ENCODE measurements at regions not wholly inside any gene's neighbourhood (a gene's known extent, or its start where the extent isn't known, plus 50 kb on each side); places are given as distances from the start of the nearest gene placed in this dataset.
A peak's percentile ranks its signal among the peaks of the same experiment; 100 is the strongest.

DNA sequence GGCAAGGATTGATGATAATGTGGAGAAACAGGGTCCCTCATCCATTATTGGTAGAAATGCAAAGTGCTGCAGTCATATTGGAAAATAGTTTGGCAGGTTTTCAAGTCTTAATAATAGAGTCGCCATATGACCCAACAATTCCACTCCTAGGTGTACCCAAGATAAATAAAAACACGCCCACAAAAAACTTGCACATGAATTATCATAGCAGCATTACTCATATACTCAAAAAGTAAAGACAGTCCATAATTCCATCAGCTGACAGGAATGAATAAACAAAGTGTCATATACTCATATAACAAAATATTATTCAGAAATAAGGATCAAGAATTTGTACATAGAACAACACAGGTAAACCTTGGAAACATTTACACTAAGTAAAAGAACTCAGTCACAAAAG lies 242.9 kb upstream of the FTMT start:
- intact Hi-C loops (cut with DNase I; ENCODE audit: low total_unique reads) (no loop called here), in situ Hi-C loops (cut with MboI; ENCODE audit: low pct_ligation_motif_present in 1 of 4, low pct_unique_long_range_greater_than_20kb in 1 of 4, low sequenced_read_pairs in 3 of 4) (loop anchor here in 1 of 4 donors (25.0 kb wide), 1 partner anchor 328 kb away; no protein-coding TSS in a partner anchor)
- no peak for TF ChIP-seq POLR2AphosphoS5 (IDR thresholded peaks at IDR 0.05)
- TF ChIP-seq EP300 (IDR thresholded peaks at IDR 0.05; ENCODE audit: low read depth), result no peak
- TF ChIP-seq, protein P1, sequence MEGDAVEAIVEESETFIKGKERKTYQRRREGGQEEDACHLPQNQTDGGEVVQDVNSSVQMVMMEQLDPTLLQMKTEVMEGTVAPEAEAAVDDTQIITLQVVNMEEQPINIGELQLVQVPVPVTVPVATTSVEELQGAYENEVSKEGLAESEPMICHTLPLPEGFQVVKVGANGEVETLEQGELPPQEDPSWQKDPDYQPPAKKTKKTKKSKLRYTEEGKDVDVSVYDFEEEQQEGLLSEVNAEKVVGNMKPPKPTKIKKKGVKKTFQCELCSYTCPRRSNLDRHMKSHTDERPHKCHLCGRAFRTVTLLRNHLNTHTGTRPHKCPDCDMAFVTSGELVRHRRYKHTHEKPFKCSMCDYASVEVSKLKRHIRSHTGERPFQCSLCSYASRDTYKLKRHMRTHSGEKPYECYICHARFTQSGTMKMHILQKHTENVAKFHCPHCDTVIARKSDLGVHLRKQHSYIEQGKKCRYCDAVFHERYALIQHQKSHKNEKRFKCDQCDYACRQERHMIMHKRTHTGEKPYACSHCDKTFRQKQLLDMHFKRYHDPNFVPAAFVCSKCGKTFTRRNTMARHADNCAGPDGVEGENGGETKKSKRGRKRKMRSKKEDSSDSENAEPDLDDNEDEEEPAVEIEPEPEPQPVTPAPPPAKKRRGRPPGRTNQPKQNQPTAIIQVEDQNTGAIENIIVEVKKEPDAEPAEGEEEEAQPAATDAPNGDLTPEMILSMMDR (IDR thresholded peaks at IDR 0.05), result no peak
- no peak for TF ChIP-seq POLR2A (IDR thresholded peaks at IDR 0.05)
- 73% methylated on average over 2 of the region's 2 CpGs for WGBS, 2 donors (ENCODE audit: low coverage in 1 of 2)
- no peaks in the 10 kb centered on the region for H3K27me3 ChIP-seq
- no peaks in the 10 kb centered on the region for H3K4me1 ChIP-seq
- H3K36me3 ChIP-seq, result no peaks in the 10 kb centered on the region
- H3K9me3 ChIP-seq, result no peaks in the 10 kb centered on the region
- H3K27ac ChIP-seq, result no peak overlapping the region
- DNase-seq, result no peak
- no peak overlapping the region for H3K4me3 ChIP-seq

DNA sequence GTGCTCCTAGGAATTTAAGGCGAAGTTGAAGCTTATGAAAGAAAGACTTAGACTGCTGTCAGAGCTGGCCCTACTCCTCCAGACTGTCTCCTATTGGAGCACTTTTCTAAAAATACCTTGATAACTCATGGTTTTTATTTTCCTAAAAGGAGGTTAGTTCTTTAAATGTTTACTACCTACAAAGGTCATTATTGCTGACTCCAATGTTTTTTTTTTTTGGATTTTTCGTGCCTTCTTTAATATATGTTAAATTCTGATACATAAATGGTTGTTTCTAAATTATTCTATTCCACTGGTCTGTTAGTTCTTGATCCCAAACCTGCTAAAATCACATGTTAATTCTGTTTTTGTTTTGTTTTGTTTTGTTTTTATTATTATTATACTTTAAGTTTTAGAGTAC lies 227.6 kb upstream of the FTMT start:
- Histone ChIP-seq H3K36me3 (no peaks in the 10 kb centered on the region), H3K27me3 (no peaks in the 10 kb centered on the region), H3K9me3 (no peaks in the 10 kb centered on the region), H3K27ac (no peak overlapping the region), H3K4me3 (no peak overlapping the region), H3K4me1 (no peaks in the 10 kb centered on the region)
- WGBS, 2 donors (ENCODE audit: low coverage in 1 of 2), result 72 to 79% methylated on average over 2 of the region's 2 CpGs
- in situ Hi-C loops (cut with MboI; ENCODE audit: low pct_ligation_motif_present in 1 of 4, low pct_unique_long_range_greater_than_20kb in 1 of 4, low sequenced_read_pairs in 3 of 4), result loop anchor here in 1 of 4 donors (25.0 kb wide), 1 partner anchor 313 kb away; no protein-coding TSS in a partner anchor
- intact Hi-C loops (cut with DNase I; ENCODE audit: low total_unique reads), result no loop called here
- TF ChIP-seq, protein P1 (IDR thresholded peaks at IDR 0.05), result no peak
- no peak for TF ChIP-seq POLR2A (IDR thresholded peaks at IDR 0.05)
- no peak for TF ChIP-seq POLR2AphosphoS5 (IDR thresholded peaks at IDR 0.05)
- no peak for TF ChIP-seq EP300 (IDR thresholded peaks at IDR 0.05; ENCODE audit: low read depth)
- DNase-seq, result no peak

DNA sequence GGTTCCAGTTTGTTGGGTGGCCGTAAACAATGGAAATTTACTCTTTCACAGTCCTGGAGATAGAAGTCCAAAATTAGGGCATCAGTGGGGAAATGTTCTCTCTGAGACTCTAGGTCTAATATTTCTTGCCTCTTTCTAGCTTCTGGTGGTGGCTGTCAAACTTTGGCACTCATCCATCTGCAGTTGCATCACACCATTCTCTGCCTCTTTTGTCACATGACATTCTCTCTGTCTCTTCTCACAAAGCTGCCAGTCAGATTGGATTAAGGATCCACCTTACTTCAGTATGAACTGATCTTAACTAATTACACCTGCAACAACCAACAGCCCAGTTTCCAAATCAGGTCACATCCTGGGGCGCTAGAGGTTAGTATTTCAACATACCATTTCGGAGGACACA lies 222.9 kb upstream of the FTMT start:
- DNase-seq, result no peak
- H3K27ac ChIP-seq, result no peak overlapping the region
- in situ Hi-C loops (cut with MboI; ENCODE audit: low pct_ligation_motif_present in 1 of 4, low pct_unique_long_range_greater_than_20kb in 1 of 4, low sequenced_read_pairs in 3 of 4), result no loop called here
- WGBS, 2 donors (ENCODE audit: low coverage in 1 of 2), result 59 to 92% methylated on average over 1 to 3 of the region's 3 CpGs
- no peaks in the 10 kb centered on the region for H3K4me1 ChIP-seq
- no peaks in the 10 kb centered on the region for H3K27me3 ChIP-seq
- no peaks in the 10 kb centered on the region for H3K36me3 ChIP-seq
- intact Hi-C loops (cut with DNase I; ENCODE audit: low total_unique reads), result no loop called here
- no peak overlapping the region for H3K4me3 ChIP-seq
- no peaks in the 10 kb centered on the region for H3K9me3 ChIP-seq
- TF ChIP-seq, protein P1 (IDR thresholded peaks at IDR 0.05), result no peak
- no peak for TF ChIP-seq POLR2A (IDR thresholded peaks at IDR 0.05)
- TF ChIP-seq EP300 (IDR thresholded peaks at IDR 0.05; ENCODE audit: low read depth), result no peak
- TF ChIP-seq POLR2AphosphoS5 (IDR thresholded peaks at IDR 0.05), result no peak

DNA sequence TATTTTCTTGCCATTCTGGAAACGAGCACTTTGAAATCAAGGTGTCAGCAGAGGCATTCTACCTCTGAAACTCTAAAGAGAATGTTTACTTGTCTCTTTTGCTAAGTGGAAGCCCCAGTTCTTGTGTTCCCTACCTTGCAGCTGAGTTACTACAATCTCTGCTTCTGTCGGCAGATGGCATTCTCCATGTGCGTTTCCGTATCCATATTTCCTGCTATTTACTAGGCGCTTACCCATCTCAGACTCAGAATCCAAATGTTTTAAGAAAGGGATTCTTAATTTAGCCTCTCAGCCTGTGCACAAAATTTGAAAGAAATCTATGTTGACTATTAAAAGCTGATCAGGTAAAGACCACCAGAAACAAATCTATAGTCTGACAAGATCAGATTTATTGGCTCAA lies 221.3 kb upstream of the FTMT start:
- TF ChIP-seq POLR2AphosphoS5 (IDR thresholded peaks at IDR 0.05), result no peak
- no peak for TF ChIP-seq EP300 (IDR thresholded peaks at IDR 0.05; ENCODE audit: low read depth)
- TF ChIP-seq POLR2A (IDR thresholded peaks at IDR 0.05), result no peak
- TF ChIP-seq, protein P1 (IDR thresholded peaks at IDR 0.05), result peak in 1 of 5 experiments; percentile 28
- Histone ChIP-seq H3K4me3 (no peak overlapping the region), H3K4me1 (no peaks in the 10 kb centered on the region), H3K9me3 (no peaks in the 10 kb centered on the region), H3K36me3 (no peaks in the 10 kb centered on the region), H3K27ac (no peak overlapping the region), H3K27me3 (no peaks in the 10 kb centered on the region)
- no peak for DNase-seq
- in situ Hi-C loops (cut with MboI; ENCODE audit: low pct_ligation_motif_present in 1 of 4, low pct_unique_long_range_greater_than_20kb in 1 of 4, low sequenced_read_pairs in 3 of 4) (no loop called here), intact Hi-C loops (cut with DNase I; ENCODE audit: low total_unique reads) (no loop called here)
- 30 to 43% methylated on average over 5 of the region's 5 CpGs for WGBS, 2 donors (ENCODE audit: low coverage in 1 of 2)

All from transverse colon (tissue), 4 donors.